K562 (cell line): ENCODE measurements at regions not wholly inside any gene's neighbourhood (a gene's known extent, or its start where the extent isn't known, plus 50 kb on each side); places are given as distances from the start of the nearest gene placed in this dataset.

ENCODE experiments used
- RAD21 ChIP-seq, 2 experiments: fragments of 250-450 bp in 1 of 2; fragments of 450-650 bp in 1 of 2; sonication (Bioruptor Pico) in 1 of 2; formaldehyde crosslinking in 1 of 2; IDR thresholded peaks in 1 of 2; conservative IDR thresholded peaks in 1 of 2; 2 replicates each; pipeline versions ENCODE4 v1.4.0 to v1.8.0; 2020 to 2022; ENCODE audit warnings: mild to moderate bottlenecking in 2 of 2, moderate library complexity in 1 of 2
- ZNF217 ChIP-seq: sonication (generic); formaldehyde crosslinking; IDR thresholded peaks from 2 replicates; pipeline ENCODE4 v1.8.0; 2022; ENCODE audit warnings: mild to moderate bottlenecking, missing genetic modification reagents

DNA sequence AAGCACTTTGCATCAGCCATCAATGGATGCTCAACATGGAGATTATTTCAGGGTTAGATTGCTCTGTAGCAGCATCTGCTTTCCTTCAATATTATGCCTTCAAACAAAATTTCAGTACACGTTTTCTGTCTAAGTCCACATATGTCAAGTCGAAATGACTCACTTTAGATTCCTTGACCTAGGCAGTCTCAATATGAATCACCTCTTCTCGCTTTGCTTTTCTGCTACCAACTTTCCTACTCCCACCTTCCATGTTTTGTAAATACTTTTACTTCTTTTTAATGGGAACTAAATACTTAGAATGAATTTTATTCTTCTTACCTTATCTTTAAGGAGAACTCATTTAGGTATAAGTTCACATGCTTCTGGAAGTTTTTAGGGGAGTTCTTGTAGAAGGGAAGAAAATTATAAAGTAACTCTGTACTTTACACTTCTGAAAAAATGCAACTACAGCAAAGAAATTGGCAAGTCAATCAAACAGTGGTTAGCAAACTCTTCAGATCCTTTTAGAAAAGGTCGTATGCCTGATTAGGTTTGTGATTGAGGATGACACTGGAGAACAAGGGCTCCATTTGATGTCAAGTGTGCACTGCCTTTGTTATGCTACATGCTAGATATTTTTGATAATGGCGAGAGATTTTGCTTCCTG lies 478.5 kb upstream of the SMARCA2 start:
- TF ChIP-seq ZNF217 (no peak), RAD21 (CRISPR knock-in tag; conservative IDR thresholded peaks at IDR 0.05 in 1 of 2, IDR thresholded peaks at IDR 0.05 in 1 of 2) (no peak)
